ENCODE measurements at regions not wholly inside any gene's neighbourhood (a gene's known extent, or its start where the extent isn't known, plus 50 kb on each side); places are given as distances from the start of the nearest gene placed in this dataset.

DNA sequence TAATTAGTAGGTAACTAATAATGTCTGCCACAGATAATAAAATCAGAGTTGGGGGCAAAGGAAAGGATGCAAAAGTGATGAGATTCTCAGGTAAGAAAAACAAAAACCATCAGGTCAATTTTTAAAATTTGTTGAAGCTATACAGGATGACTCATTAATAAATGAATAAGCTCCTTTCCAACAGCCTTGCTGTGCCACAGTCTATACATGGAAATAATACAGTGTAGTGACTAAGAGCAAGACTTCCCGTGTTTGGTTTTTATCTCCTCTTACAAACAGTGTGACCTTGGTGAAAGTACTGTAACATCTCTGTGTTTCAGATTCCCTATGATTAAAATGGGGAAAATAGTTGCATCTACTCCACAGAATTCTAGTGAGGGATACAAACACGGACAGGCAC is 331.6 kb downstream of the PYDC2 start:
- Histone ChIP-seq H3K36me3 (replicated peaks in 1 of 2; ENCODE audit: control insufficient read depth in 1 of 2, insufficient read depth in 2 of 2, low read length in 2 of 2) (no peaks in the 10 kb centered on the region), H3K79me2 (ENCODE audit: insufficient read depth, low read length) (no peaks in the 10 kb centered on the region), H3K4me2 (replicated peaks; ENCODE audit: extremely low read depth, low read length, poor library complexity, severe bottlenecking) (no peak overlapping the region), H3K27ac (ENCODE audit: low read depth in 1 of 2, low read length in 2 of 2) (no peak overlapping the region), H3K4me1 (ENCODE audit: control insufficient read depth in 1 of 2, insufficient read depth in 2 of 2, low read length in 2 of 2) (no peaks in the 10 kb centered on the region), H2AFZ (ENCODE audit: insufficient read depth, low read depth, low read length, poor library complexity, severe bottlenecking) (no peak overlapping the region), H3K27me3 (ENCODE audit: control insufficient read depth in 2 of 2, insufficient read depth in 2 of 2, low read length in 2 of 2) (no peaks in the 10 kb centered on the region), H3K4me3 (replicated peaks in 1 of 3; ENCODE audit: low read depth in 2 of 3, low read length in 3 of 3) (no peak overlapping the region), H3K9ac (ENCODE audit: insufficient read depth, low read length, poor library complexity, severe bottlenecking) (no peak overlapping the region), H4K20me1 (ENCODE audit: insufficient read depth, low read length) (no peaks in the 10 kb centered on the region), H3K9me3 (replicated peaks in 1 of 2; ENCODE audit: control insufficient read depth in 1 of 2, insufficient read depth in 1 of 2, low read length in 2 of 2) (peaks cover 3 to 13% of the 10 kb centered on the region in 2 donors)
- TF ChIP-seq, protein P1, sequence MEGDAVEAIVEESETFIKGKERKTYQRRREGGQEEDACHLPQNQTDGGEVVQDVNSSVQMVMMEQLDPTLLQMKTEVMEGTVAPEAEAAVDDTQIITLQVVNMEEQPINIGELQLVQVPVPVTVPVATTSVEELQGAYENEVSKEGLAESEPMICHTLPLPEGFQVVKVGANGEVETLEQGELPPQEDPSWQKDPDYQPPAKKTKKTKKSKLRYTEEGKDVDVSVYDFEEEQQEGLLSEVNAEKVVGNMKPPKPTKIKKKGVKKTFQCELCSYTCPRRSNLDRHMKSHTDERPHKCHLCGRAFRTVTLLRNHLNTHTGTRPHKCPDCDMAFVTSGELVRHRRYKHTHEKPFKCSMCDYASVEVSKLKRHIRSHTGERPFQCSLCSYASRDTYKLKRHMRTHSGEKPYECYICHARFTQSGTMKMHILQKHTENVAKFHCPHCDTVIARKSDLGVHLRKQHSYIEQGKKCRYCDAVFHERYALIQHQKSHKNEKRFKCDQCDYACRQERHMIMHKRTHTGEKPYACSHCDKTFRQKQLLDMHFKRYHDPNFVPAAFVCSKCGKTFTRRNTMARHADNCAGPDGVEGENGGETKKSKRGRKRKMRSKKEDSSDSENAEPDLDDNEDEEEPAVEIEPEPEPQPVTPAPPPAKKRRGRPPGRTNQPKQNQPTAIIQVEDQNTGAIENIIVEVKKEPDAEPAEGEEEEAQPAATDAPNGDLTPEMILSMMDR (IDR thresholded peaks at IDR 0.05), result no peak
- Mint-ChIP-seq H3K27me3 (ENCODE audit: low read depth in 3 of 3) (no peaks in the 10 kb centered on the region), H3K36me3 (no peaks in the 10 kb centered on the region), H3K27ac (no peak overlapping the region), H3K4me1 (no peaks in the 10 kb centered on the region), H3K4me3 (no peak overlapping the region), H3K9me3 (peaks cover 0 to 23% (median 8%) of the 10 kb centered on the region in 7 donors)
- no CpG with 5 or more reads among the region's 2 CpGs for WGBS (ENCODE audit: insufficient coverage)
- intact Hi-C loops (cut with micrococcal nuclease), result no loop called here
- DNase-seq, result no peak

DNA sequence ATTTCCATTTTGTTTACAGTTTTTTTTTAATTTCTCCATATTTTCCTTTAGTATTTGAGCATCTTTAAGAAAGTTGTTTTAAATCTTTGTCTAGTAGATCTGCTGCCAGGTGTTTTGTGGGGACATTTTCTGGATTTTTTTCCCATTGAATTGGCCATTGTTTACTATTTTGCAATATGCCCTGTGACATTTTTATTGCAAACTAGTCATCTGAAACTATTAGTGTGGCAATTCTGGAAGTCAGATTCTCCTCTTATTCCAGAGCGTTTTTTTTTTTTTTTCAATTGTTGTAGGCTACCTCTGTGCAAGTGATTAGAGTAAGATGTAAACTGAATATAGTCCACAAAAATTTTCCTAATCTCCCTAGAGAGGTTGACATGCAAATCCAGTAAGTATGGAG is 334.2 kb downstream of the PYDC2 start:
- intact Hi-C loops (cut with micrococcal nuclease), result no loop called here
- no peaks in the 10 kb centered on the region for H3K27me3 ChIP-seq (ENCODE audit: control insufficient read depth in 2 of 2, insufficient read depth in 2 of 2, low read length in 2 of 2)
- H3K4me1 ChIP-seq (ENCODE audit: control insufficient read depth in 1 of 2, insufficient read depth in 2 of 2, low read length in 2 of 2), result no peaks in the 10 kb centered on the region

More for the DNA sequence above, 334.2 kb downstream of the PYDC2 start:
- Mint-ChIP-seq H3K27ac (no peak overlapping the region), H3K4me1 (no peaks in the 10 kb centered on the region), H3K4me3 (no peak overlapping the region), H3K9me3 (peaks cover 0 to 23% (median 6%) of the 10 kb centered on the region in 7 donors), H3K27me3 (ENCODE audit: low read depth in 3 of 3) (no peaks in the 10 kb centered on the region), H3K36me3 (no peaks in the 10 kb centered on the region)
- no peaks in the 10 kb centered on the region for H3K79me2 ChIP-seq (ENCODE audit: insufficient read depth, low read length)
- DNase-seq, result no peak
- no peak overlapping the region for H3K9ac ChIP-seq (ENCODE audit: insufficient read depth, low read length, poor library complexity, severe bottlenecking)
- TF ChIP-seq, protein P1 (IDR thresholded peaks at IDR 0.05), result no peak
- no peaks in the 10 kb centered on the region for H3K36me3 ChIP-seq (replicated peaks in 1 of 2; ENCODE audit: control insufficient read depth in 1 of 2, insufficient read depth in 2 of 2, low read length in 2 of 2)
- peaks cover 3 to 10% of the 10 kb centered on the region in 2 donors for H3K9me3 ChIP-seq (replicated peaks in 1 of 2; ENCODE audit: control insufficient read depth in 1 of 2, insufficient read depth in 1 of 2, low read length in 2 of 2)
- H2AFZ ChIP-seq (ENCODE audit: insufficient read depth, low read depth, low read length, poor library complexity, severe bottlenecking), result no peak overlapping the region
- H3K4me3 ChIP-seq (replicated peaks in 1 of 3; ENCODE audit: low read depth in 2 of 3, low read length in 3 of 3), result no peak overlapping the region
- H4K20me1 ChIP-seq (ENCODE audit: insufficient read depth, low read length), result no peaks in the 10 kb centered on the region
- H3K27ac ChIP-seq (ENCODE audit: low read depth in 1 of 2, low read length in 2 of 2), result no peak overlapping the region
- H3K4me2 ChIP-seq (replicated peaks; ENCODE audit: extremely low read depth, low read length, poor library complexity, severe bottlenecking), result no peak overlapping the region
- no CpG with 5 or more reads among the region's 1 CpG for WGBS (ENCODE audit: insufficient coverage)

All from CD14-positive monocyte (primary cell).